GM23338 (cell line): ENCODE measurements at regions not wholly inside any gene's neighbourhood (a gene's known extent, or its start where the extent isn't known, plus 50 kb on each side); places are given as distances from the start of the nearest gene placed in this dataset.

Experiments
- ATAC-seq: fragments of 200-7000 bp; cut with Tn5 transposase; 3 replicates; pipeline ENCODE4 v1.9.1; 2020
- DNase-seq: peaks from one replicate; pipeline ENCODE4 v3.0.0-alpha.2; 2015; ENCODE audit warnings: low spot score
- H2AFZ ChIP-seq: fragments of 200-600 bp; sonication (generic); 2 replicates; pipeline ENCODE4 v1.8.0; 2016; ENCODE audit warnings: antibody characterized with exemption, mild to moderate bottlenecking, moderate library complexity
- H3F3A ChIP-seq: fragments of 200-600 bp; sonication (generic); replicated peaks from 2 replicates; pipeline ENCODE4 v1.8.0; 2017; ENCODE audit warnings: antibody characterized with exemption, mixed run types, low read depth
- H3K27ac ChIP-seq: fragments of 200-600 bp; sonication (generic); 2 replicates; pipeline ENCODE4 v1.6.1; 2016; ENCODE audit warnings: low read depth
- H3K27me3 ChIP-seq: fragments of 200-600 bp; sonication (generic); 2 replicates; pipeline ENCODE4 v1.8.0; 2016; ENCODE audit warnings: mild to moderate bottlenecking, mixed run types, moderate library complexity; ENCODE audit not compliant: insufficient read depth
- H3K36me3 ChIP-seq: fragments of 200-600 bp; sonication (generic); 2 replicates; pipeline ENCODE4 v1.8.0; 2016; ENCODE audit warnings: mild to moderate bottlenecking; ENCODE audit not compliant: insufficient read depth
- H3K4me1 ChIP-seq: fragments of 200-600 bp; sonication (generic); 2 replicates; pipeline ENCODE4 v1.8.0; 2016; ENCODE audit warnings: mild to moderate bottlenecking, moderate library complexity; ENCODE audit not compliant: insufficient read depth
- H3K4me2 ChIP-seq: fragments of 200-600 bp; sonication (generic); 2 replicates; pipeline ENCODE4 v1.7.1; 2017; ENCODE audit warnings: mixed run types
- H3K4me3 ChIP-seq: fragments of 200-600 bp; sonication (generic); 2 replicates; pipeline ENCODE4 v1.6.1; 2016; ENCODE audit warnings: mixed run types
- H3K79me2 ChIP-seq: fragments of 200-600 bp; sonication (generic); replicated peaks from 2 replicates; pipeline ENCODE4 v1.8.0; 2017; ENCODE audit warnings: mild to moderate bottlenecking; ENCODE audit not compliant: insufficient read depth
- H3K9me2 ChIP-seq: fragments of 200-600 bp; sonication (generic); 2 replicates; pipeline ENCODE4 v1.8.0; 2017; ENCODE audit not compliant: insufficient read depth
- H4K20me1 ChIP-seq: fragments of 200-600 bp; sonication (generic); replicated peaks from 2 replicates; pipeline ENCODE4 v1.8.0; 2017; ENCODE audit warnings: mild to moderate bottlenecking; ENCODE audit not compliant: insufficient read depth
- H3K27ac Mint-ChIP-seq: 2 replicates; pipeline ENCODE4 v1.8.0; 2020; ENCODE audit warnings: inconsistent platforms, mild to moderate bottlenecking, moderate library complexity, mixed read lengths
- H3K27me3 Mint-ChIP-seq: 3 replicates; pipeline ENCODE4 v1.8.0; 2022; ENCODE audit warnings: low read depth, mild to moderate bottlenecking, moderate library complexity, mixed read lengths, inconsistent platforms; ENCODE audit not compliant: insufficient read depth, poor library complexity
- H3K36me3 Mint-ChIP-seq: 3 replicates; pipeline ENCODE4 v1.8.0; 2021; ENCODE audit warnings: low read depth, mild to moderate bottlenecking, inconsistent platforms, moderate library complexity, mixed read lengths
- H3K4me1 Mint-ChIP-seq: 3 replicates; pipeline ENCODE4 v1.8.0; 2020; ENCODE audit warnings: mild to moderate bottlenecking, inconsistent platforms, mixed read lengths
- H3K4me3 Mint-ChIP-seq: 3 replicates; pipeline ENCODE4 v1.8.0; 2021; ENCODE audit warnings: moderate library complexity, mild to moderate bottlenecking, inconsistent platforms, mixed read lengths
- H3K9me3 Mint-ChIP-seq: 3 replicates; pipeline ENCODE4 v1.8.0; 2020; ENCODE audit warnings: moderate library complexity, mild to moderate bottlenecking, inconsistent platforms, mixed read lengths
- CREB1 ChIP-seq: fragments of 250-450 bp; sonication (Bioruptor Pico); IDR thresholded peaks from 2 replicates; pipeline ENCODE4 v1.5.0; 2020; ENCODE audit warnings: low read depth, mild to moderate bottlenecking, moderate library complexity
- CTCF ChIP-seq, 2 experiments: fragments of 200-600 bp in 1 of 2; sonication (generic) in 1 of 2; conservative IDR thresholded peaks; 2 replicates each; pipeline versions ENCODE4 v1.5.1 to v1.6.1; 2016 to 2017; ENCODE audit warnings: antibody characterized with exemption in 2 of 2, low read depth in 2 of 2, mild to moderate bottlenecking in 2 of 2, moderate library complexity in 1 of 2
- EZH2 ChIP-seq: fragments of 200-600 bp; sonication (generic); IDR thresholded peaks from one replicate; pipeline ENCODE4 v1.8.0; 2017; ENCODE audit warnings: antibody characterized with exemption, mild to moderate bottlenecking, low read depth; ENCODE audit not compliant: unreplicated experiment
- JUNB ChIP-seq: IDR thresholded peaks from one replicate; pipeline ENCODE4 v1.6.1; 2016; ENCODE audit warnings: antibody characterized with exemption; ENCODE audit not compliant: unreplicated experiment
- NANOG ChIP-seq: IDR thresholded peaks from 2 replicates; pipeline ENCODE4 v1.6.1; 2016; ENCODE audit warnings: antibody characterized with exemption, borderline replicate concordance
- STAT1 ChIP-seq: IDR thresholded peaks from one replicate; pipeline ENCODE4 v1.6.1; 2016; ENCODE audit warnings: antibody characterized with exemption; ENCODE audit not compliant: unreplicated experiment
- ZNF331 ChIP-seq: fragments of 250-450 bp; sonication (Bioruptor Pico); IDR thresholded peaks from 2 replicates; pipeline ENCODE4 v1.5.0; 2020; ENCODE audit warnings: low read depth, mild to moderate bottlenecking, moderate library complexity
- TF ChIP-seq, protein P1 (sequence below): fragments of 250-450 bp; sonication (Bioruptor Pico); IDR thresholded peaks from 2 replicates; pipeline ENCODE4 v1.5.0; 2020; ENCODE audit warnings: mild to moderate bottlenecking, moderate library complexity
- TF ChIP-seq, protein P2 (sequence below): IDR thresholded peaks from one replicate; pipeline ENCODE4 v1.6.1; 2018; ENCODE audit warnings: antibody characterized with exemption; ENCODE audit not compliant: unreplicated experiment

GRCh38 chr4:164081801-164082200 lies 587.3 kb downstream of the TMA16 start (continued):
- TF ChIP-seq, protein P1, sequence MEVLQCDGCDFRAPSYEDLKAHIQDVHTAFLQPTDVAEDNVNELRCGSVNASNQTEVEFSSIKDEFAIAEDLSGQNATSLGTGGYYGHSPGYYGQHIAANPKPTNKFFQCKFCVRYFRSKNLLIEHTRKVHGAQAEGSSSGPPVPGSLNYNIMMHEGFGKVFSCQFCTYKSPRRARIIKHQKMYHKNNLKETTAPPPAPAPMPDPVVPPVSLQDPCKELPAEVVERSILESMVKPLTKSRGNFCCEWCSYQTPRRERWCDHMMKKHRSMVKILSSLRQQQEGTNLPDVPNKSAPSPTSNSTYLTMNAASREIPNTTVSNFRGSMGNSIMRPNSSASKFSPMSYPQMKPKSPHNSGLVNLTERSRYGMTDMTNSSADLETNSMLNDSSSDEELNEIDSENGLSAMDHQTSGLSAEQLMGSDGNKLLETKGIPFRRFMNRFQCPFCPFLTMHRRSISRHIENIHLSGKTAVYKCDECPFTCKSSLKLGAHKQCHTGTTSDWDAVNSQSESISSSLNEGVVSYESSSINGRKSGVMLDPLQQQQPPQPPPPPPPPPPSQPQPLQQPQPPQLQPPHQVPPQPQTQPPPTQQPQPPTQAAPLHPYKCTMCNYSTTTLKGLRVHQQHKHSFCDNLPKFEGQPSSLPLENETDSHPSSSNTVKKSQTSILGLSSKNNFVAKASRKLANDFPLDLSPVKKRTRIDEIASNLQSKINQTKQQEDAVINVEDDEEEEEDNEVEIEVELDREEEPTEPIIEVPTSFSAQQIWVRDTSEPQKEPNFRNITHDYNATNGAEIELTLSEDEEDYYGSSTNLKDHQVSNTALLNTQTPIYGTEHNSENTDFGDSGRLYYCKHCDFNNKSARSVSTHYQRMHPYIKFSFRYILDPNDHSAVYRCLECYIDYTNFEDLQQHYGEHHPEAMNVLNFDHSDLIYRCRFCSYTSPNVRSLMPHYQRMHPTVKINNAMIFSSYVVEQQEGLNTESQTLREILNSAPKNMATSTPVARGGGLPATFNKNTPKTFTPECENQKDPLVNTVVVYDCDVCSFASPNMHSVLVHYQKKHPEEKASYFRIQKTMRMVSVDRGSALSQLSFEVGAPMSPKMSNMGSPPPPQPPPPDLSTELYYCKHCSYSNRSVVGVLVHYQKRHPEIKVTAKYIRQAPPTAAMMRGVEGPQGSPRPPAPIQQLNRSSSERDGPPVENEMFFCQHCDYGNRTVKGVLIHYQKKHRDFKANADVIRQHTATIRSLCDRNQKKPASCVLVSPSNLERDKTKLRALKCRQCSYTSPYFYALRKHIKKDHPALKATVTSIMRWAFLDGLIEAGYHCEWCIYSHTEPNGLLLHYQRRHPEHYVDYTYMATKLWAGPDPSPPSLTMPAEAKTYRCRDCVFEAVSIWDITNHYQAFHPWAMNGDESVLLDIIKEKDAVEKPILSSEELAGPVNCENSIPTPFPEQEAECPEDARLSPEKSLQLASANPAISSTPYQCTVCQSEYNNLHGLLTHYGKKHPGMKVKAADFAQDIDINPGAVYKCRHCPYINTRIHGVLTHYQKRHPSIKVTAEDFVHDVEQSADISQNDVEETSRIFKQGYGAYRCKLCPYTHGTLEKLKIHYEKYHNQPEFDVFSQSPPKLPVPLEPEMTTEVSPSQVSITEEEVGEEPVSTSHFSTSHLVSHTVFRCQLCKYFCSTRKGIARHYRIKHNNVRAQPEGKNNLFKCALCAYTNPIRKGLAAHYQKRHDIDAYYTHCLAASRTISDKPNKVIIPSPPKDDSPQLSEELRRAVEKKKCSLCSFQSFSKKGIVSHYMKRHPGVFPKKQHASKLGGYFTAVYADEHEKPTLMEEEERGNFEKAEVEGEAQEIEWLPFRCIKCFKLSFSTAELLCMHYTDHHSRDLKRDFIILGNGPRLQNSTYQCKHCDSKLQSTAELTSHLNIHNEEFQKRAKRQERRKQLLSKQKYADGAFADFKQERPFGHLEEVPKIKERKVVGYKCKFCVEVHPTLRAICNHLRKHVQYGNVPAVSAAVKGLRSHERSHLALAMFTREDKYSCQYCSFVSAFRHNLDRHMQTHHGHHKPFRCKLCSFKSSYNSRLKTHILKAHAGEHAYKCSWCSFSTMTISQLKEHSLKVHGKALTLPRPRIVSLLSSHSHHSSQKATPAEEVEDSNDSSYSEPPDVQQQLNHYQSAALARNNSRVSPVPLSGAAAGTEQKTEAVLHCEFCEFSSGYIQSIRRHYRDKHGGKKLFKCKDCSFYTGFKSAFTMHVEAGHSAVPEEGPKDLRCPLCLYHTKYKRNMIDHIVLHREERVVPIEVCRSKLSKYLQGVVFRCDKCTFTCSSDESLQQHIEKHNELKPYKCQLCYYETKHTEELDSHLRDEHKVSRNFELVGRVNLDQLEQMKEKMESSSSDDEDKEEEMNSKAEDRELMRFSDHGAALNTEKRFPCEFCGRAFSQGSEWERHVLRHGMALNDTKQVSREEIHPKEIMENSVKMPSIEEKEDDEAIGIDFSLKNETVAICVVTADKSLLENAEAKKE (CRISPR knock-in tag) = no peak
- TF ChIP-seq STAT1 = no peak

GRCh38 chr4:164087733-164088132 lies 593.2 kb downstream of the TMA16 start:
- no peaks in the 10 kb centered on the region for H3K4me1 Mint-ChIP-seq
- no peak overlapping the region for H3K27ac ChIP-seq
- H2AFZ ChIP-seq = no peak overlapping the region
- H3K4me2 ChIP-seq = no peak overlapping the region
- no peaks in the 10 kb centered on the region for H3K9me2 ChIP-seq
- no peak overlapping the region for H3K4me3 Mint-ChIP-seq
- H3K9me3 Mint-ChIP-seq = no peaks in the 10 kb centered on the region
- no peak for DNase-seq
- H3K79me2 ChIP-seq = no peaks in the 10 kb centered on the region
- no peaks in the 10 kb centered on the region for H3K4me1 ChIP-seq
- no peak for ATAC-seq
- no peaks in the 10 kb centered on the region for H3K36me3 Mint-ChIP-seq
- no peak overlapping the region for H3K27ac Mint-ChIP-seq
- no peaks in the 10 kb centered on the region for H4K20me1 ChIP-seq
- H3F3A ChIP-seq = no peaks in the 10 kb centered on the region
- no peaks in the 10 kb centered on the region for H3K27me3 ChIP-seq
- H3K36me3 ChIP-seq = no peaks in the 10 kb centered on the region
- H3K4me3 ChIP-seq = no peak overlapping the region
- H3K27me3 Mint-ChIP-seq = no peaks in the 10 kb centered on the region
- TF ChIP-seq ZNF331 (CRISPR knock-in tag) (no peak), EZH2 (no peak), NANOG (no peak), JUNB (no peak), CREB1 (CRISPR knock-in tag) (no peak), CTCF (conservative IDR thresholded peaks at IDR 0.05; ENCODE audit: low read depth in 2 of 2) (no peak), STAT1 (no peak)
- TF ChIP-seq, protein P2, sequence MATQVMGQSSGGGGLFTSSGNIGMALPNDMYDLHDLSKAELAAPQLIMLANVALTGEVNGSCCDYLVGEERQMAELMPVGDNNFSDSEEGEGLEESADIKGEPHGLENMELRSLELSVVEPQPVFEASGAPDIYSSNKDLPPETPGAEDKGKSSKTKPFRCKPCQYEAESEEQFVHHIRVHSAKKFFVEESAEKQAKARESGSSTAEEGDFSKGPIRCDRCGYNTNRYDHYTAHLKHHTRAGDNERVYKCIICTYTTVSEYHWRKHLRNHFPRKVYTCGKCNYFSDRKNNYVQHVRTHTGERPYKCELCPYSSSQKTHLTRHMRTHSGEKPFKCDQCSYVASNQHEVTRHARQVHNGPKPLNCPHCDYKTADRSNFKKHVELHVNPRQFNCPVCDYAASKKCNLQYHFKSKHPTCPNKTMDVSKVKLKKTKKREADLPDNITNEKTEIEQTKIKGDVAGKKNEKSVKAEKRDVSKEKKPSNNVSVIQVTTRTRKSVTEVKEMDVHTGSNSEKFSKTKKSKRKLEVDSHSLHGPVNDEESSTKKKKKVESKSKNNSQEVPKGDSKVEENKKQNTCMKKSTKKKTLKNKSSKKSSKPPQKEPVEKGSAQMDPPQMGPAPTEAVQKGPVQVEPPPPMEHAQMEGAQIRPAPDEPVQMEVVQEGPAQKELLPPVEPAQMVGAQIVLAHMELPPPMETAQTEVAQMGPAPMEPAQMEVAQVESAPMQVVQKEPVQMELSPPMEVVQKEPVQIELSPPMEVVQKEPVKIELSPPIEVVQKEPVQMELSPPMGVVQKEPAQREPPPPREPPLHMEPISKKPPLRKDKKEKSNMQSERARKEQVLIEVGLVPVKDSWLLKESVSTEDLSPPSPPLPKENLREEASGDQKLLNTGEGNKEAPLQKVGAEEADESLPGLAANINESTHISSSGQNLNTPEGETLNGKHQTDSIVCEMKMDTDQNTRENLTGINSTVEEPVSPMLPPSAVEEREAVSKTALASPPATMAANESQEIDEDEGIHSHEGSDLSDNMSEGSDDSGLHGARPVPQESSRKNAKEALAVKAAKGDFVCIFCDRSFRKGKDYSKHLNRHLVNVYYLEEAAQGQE = no peak
